ENCODE measurements at regions not wholly inside any gene's neighbourhood (a gene's known extent, or its start where the extent isn't known, plus 50 kb on each side); places are given as distances from the start of the nearest gene placed in this dataset.

DNA sequence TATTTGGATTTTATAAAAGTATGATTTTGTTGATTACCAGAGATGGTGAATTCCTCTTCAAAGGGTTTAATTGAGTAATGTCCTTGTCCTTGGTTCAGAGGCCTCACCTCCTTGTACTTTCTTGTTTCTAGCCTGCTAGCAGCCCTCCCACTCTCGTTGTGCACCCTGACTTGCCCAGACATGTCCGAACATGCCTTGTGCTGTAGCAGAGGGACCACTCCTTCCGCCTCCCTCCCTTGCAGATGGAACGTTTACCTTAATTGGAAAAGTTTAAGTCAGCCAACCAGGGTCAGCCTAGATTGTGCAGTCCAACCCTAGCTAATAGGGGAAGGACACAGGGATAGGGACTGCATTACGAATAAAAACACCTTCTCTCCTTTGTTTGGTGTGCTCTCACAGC lies 406.9 kb upstream of the NMUR2 start:
- intact Hi-C loops (cut with DNase I), result no loop called here
- Histone ChIP-seq H3K4me1 (no peaks in the 10 kb centered on the region), H3K4me3 (no peak overlapping the region)

GRCh38 chr5:152813526-152813925 lies 408.4 kb upstream of the NMUR2 start:
- Histone ChIP-seq H3K4me1 (no peaks in the 10 kb centered on the region), H3K9me3 (peaks cover 0 to 8% (median 4%) of the 10 kb centered on the region in 4 donors), H3K36me3 (no peaks in the 10 kb centered on the region), H3K4me3 (no peak overlapping the region), H3K27me3 (no peaks in the 10 kb centered on the region), H3K27ac (replicated peaks in 1 of 4) (no peak overlapping the region)
- WGBS, result 51% methylated on average over 6 of the region's 6 CpGs
- TF ChIP-seq POLR2AphosphoS5 (IDR thresholded peaks at IDR 0.05) (no peak), EP300 (IDR thresholded peaks at IDR 0.05) (no peak), CTCF (IDR thresholded peaks at IDR 0.05) (no peak), POLR2A (IDR thresholded peaks at IDR 0.05; ENCODE audit: low read depth) (no peak)
- no peak for DNase-seq (ENCODE audit: extremely low spot score)
- intact Hi-C loops (cut with DNase I), result no loop called here

More for the DNA sequence above, 406.9 kb upstream of the NMUR2 start:
- TF ChIP-seq CTCF (IDR thresholded peaks at IDR 0.05), result no peak
- no peak for TF ChIP-seq POLR2AphosphoS5 (IDR thresholded peaks at IDR 0.05)
- no peak for TF ChIP-seq EP300 (IDR thresholded peaks at IDR 0.05)
- no peak for TF ChIP-seq POLR2A (IDR thresholded peaks at IDR 0.05; ENCODE audit: low read depth)
- Histone ChIP-seq H3K27ac (replicated peaks in 1 of 4) (no peak overlapping the region), H3K9me3 (peaks cover 0 to 8% (median 4%) of the 10 kb centered on the region in 4 donors), H3K27me3 (no peaks in the 10 kb centered on the region), H3K36me3 (no peaks in the 10 kb centered on the region)
- WGBS, result 88% methylated on average over 5 of the region's 5 CpGs
- DNase-seq (ENCODE audit: extremely low spot score), result no peak

- intact Hi-C loops (cut with DNase I), result no loop called here
- Histone ChIP-seq H3K4me3 (no peak overlapping the region), H3K27ac (replicated peaks in 1 of 4) (no peak overlapping the region), H3K36me3 (no peaks in the 10 kb centered on the region), H3K27me3 (no peaks in the 10 kb centered on the region), H3K4me1 (no peaks in the 10 kb centered on the region), H3K9me3 (no peaks in the 10 kb centered on the region)
- DNase-seq (ENCODE audit: extremely low spot score), result no peak
- TF ChIP-seq POLR2AphosphoS5 (IDR thresholded peaks at IDR 0.05) (no peak), POLR2A (IDR thresholded peaks at IDR 0.05; ENCODE audit: low read depth) (no peak), CTCF (IDR thresholded peaks at IDR 0.05) (no peak), EP300 (IDR thresholded peaks at IDR 0.05) (no peak)
Measured at GRCh38 chr5:152819891-152820290, 414.8 kb upstream of the NMUR2 start.

- DNase-seq (ENCODE audit: extremely low spot score), result no peak
- H3K9me3 ChIP-seq, result no peaks in the 10 kb centered on the region
- H3K4me1 ChIP-seq, result no peaks in the 10 kb centered on the region
- no peaks in the 10 kb centered on the region for H3K36me3 ChIP-seq
- H3K4me3 ChIP-seq, result no peak overlapping the region
- no peak overlapping the region for H3K27ac ChIP-seq (replicated peaks in 1 of 4)
- intact Hi-C loops (cut with DNase I), result no loop called here
- TF ChIP-seq POLR2A (IDR thresholded peaks at IDR 0.05; ENCODE audit: low read depth), result no peak
- no peak for TF ChIP-seq POLR2AphosphoS5 (IDR thresholded peaks at IDR 0.05)
- no peak for TF ChIP-seq EP300 (IDR thresholded peaks at IDR 0.05)
- no peak for TF ChIP-seq CTCF (IDR thresholded peaks at IDR 0.05)
- H3K27me3 ChIP-seq, result no peaks in the 10 kb centered on the region
- WGBS, result 83% methylated on average over 3 of the region's 3 CpGs
Measured at GRCh38 chr5:152824316-152824715, 419.2 kb upstream of the NMUR2 start.

GRCh38 chr5:152838241-152838786 lies 433.2 kb upstream of the NMUR2 start:
- Histone ChIP-seq H3K4me3 (no peak overlapping the region), H3K4me1 (no peaks in the 10 kb centered on the region), H3K9me3 (no peaks in the 10 kb centered on the region), H3K27ac (replicated peaks in 1 of 4) (no peak overlapping the region), H3K27me3 (no peaks in the 10 kb centered on the region), H3K36me3 (no peaks in the 10 kb centered on the region)
- TF ChIP-seq CTCF (IDR thresholded peaks at IDR 0.05), result no peak
- TF ChIP-seq POLR2A (IDR thresholded peaks at IDR 0.05; ENCODE audit: low read depth), result no peak
- no peak for TF ChIP-seq POLR2AphosphoS5 (IDR thresholded peaks at IDR 0.05)
- WGBS, result 77% methylated on average over 7 of the region's 7 CpGs
- intact Hi-C loops (cut with DNase I), result no loop called here
- no peak for DNase-seq (ENCODE audit: extremely low spot score)
